NCI-H2107 (cell line): ENCODE measurements at regions not wholly inside any gene's neighbourhood (a gene's known extent, or its start where the extent isn't known, plus 50 kb on each side); places are given as distances from the start of the nearest gene placed in this dataset.
A peak's percentile ranks its signal among the peaks of the same experiment; 100 is the strongest.
"Not testable (repeated sequence)": the region's sequence is repeated elsewhere in the genome, so short reads cannot be mapped to it uniquely, and the experiment has no call there.

Source experiments
- DNase-seq: peaks from one replicate; lab custom pipeline; 2025; lab: John Stamatoyannopoulos, UW

DNA sequence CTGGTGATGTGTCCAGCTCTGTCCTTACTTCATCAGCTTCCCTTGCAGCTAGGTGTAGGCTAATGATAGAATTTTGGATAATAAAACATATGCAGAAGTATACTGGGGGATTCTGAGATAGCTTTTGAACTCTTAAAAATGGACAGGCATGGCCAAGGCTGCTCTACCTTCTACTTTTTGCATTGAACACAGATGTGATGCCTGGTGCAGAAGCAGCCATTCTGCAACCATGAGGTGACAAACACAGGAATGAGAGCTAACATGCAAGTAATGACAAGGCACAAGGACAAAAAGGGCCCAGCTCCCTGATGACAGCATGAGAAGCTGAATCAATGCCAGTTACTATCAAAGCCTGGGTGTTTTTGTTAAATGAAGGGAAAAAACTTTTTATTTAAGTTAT lies 686.5 kb upstream of the AUTS2 start:
- no peak for DNase-seq

DNA sequence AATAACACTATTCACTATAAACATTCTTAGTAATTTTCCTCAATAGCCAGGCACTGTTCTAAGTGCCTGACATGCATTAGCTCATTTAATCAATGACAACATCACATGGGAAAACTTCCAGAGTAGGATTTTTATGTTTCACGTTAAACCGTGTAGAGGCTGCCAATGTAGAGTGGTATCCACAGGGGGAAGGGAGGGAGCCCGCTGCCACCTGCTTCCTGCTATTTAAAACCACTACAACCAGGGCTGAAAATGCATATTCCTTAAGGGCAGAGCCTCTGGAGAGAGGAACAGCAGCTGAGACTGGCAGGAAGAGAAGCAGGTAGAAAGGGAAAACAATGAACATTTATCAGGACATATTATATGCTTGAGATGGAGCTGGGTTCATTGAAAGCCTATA lies 684.3 kb upstream of the AUTS2 start:
- DNase-seq: no peak

DNA sequence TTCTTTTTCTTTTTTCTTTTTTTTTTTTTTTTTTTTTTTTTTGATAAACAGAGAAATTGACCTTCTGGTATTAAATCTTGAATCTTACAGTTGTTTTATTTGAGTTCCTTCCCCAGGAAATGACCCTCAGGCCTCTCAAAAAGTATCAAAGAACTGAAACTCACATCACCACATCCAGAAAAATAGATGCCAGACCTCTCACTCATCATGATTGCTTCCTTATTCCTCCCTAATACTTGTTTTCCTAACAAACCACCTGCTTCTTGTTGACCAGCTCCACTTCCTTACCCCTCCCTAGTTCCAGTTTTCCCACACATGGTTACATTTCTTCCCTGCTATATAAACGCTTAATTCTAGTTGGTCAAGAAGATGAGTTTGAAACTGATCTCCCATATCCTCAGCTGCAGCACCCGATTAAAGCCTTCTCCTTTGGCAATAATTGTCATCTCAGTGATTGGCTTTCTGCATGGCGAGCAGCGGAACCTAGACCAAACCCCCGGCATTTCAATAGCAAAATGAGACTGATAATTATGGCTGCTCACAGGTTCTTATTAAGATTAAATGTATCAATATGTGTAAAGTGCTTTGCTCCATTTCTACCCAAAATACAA lies 681.1 kb upstream of the AUTS2 start:
- DNase-seq: no peak

DNA sequence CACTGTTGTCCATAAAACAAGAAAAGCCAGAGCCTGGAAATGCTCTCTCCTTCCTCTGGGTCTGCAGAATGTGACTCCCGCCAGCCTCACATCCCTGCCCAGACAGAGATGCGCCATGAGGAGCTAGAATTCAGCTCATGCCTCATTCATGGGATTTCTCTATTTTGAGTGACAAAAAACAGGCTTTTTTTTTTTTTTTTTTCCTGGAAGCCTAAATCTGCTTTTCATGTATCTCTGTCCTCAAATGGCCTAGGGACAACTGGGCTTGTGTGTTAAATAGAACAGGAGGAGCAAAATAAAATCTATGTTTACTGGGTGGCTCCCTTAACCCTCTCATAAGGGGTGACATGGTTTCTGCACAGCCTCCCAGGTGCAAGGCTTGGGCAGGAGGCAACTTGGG lies 679.7 kb upstream of the AUTS2 start:
- DNase-seq: no peak

DNA sequence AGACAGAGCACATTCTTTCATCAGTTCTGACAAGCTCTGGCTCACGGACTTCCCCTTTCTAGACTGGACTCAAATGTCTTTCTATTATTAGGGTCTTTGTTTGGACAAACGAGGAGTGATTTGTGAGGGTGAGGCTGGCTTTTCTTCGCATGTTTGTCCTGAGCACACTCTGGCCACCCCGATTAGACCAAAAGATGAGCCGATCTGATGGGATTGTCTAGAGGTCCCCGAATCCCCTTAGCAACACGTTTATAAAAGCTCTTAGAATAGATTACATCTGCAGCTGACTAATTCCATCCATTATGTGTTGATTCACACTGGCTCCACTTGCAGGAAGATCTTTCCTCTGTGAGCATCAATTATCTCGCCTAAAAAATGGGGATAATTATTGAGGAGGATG lies 675.4 kb upstream of the AUTS2 start:
- DNase-seq: no peak

DNA sequence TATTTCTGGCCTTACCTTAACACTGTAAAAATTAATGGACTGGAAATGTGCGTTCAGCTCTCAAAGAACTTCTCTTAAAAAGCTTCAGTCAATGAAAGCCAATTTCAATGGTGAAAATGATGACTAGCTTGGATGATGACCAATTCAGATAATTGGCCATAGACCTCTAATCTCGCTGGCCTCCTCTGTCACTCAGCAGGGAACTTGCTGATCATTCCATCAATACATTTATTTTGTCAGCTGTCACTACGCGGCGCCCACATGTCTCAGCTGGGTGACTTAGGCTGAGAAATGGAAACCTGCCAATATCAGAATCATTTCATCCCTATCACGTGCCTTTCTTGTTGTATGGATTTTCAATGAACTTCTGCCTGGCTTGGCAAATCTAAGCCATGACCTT lies 673.0 kb upstream of the AUTS2 start:
- DNase-seq: no peak

DNA sequence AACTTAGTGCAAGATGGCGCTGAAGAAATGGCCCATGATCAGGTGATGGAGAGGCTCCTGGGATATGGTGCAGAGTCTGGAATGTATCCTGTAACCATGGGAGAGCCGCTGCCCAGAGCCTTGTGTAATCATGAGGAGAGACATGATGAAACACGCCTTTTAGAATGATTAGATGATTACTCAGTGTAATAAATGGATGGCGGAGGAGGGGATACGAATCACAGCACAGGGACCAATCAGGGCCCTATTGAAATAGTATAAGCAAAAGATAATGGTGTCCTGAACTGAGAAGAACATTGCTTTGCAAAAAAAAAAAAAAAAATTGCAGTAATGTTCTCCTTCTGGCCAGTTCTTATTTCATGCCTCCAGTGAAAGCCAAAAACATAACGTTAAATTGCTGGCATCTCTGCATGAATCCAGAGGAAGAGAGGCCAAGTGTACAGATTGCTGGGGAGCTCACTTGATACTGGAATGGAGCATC lies 668.5 kb upstream of the AUTS2 start:
- DNase-seq: no peak

DNA sequence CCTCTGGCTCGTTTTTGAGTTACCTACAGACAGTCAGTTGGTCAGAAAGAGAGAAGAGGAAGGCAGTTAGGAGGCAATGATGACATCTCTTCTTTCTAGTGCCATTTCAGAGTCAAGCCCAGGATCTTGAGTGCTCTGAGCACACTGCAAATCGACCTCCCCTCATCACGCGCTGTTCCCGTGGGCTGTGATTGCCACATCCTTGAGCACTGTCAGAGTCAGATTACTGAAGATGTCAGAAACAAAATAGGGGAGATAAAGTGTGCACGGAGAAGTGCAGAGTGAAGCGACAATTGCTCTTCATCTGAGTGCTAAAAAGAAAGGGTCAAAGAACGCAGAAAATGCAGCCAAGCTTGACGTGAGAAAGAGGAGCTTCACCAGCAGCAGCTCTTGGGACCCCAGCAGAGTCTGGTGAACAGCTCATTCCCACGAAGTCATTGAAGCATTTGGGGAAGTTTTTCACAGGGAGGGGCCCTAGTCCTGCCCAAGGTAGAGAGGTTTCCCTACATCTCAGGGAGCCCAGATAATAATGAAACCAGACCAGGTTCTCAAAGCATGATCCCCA lies 661.7 kb upstream of the AUTS2 start:
- no peak for DNase-seq

DNA sequence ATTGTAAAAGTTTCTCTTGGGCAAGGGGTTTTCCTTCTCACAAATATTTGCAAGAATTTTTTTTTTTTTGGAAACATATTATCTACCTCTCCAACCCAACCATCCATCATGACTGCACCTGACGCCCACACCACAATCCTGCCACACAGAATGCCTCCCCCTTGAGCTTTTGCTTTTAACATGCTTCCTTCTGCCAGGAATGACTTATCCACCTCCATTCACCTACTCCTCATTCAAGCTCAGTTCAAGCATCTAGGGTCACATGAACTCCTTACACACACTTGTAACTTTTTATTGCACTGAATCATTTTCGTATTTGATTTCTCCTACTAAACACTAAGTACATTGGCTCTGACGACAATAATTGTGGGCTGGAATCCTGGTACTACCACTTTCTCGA lies 660.1 kb upstream of the AUTS2 start:
- no peak for DNase-seq

DNA sequence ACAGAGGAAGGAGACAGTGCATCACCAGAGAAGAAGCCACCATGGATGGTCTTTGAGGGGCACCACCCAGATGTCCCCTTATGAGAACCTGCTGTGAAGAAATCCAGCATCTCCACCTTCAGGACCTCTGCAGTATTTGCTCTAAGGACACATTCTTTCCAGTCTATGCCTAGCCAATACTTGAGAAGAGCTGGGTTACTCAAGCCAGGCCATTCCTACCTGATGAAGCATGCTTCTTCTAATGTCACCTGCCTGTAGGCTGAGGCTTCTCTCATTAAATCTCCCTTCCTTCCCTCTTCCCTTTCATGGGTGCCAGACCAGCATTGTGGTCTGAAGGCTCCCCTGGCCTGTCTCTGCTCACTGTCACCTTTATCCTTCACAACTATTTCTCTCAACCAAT lies 654.5 kb upstream of the AUTS2 start:
- no peak for DNase-seq

DNA sequence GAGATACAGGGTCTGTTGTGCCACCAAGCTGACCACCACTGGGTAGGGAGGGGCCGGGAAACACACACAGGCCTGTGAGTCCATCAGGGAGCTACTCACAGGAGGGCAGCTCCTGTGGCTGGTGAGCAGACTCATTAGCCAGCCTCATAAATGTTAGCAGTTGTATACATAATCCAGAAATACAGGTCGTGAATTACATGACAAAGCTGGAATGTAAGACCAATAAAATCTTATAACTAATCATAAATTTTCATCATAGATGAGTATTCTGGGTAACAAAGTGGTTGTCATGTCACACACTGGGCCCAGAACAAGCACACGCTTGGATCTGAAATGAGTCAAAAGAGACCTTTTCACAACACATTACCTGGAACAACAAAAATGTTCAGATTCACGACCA lies 642.6 kb upstream of the AUTS2 start:
- no peak for DNase-seq

DNA sequence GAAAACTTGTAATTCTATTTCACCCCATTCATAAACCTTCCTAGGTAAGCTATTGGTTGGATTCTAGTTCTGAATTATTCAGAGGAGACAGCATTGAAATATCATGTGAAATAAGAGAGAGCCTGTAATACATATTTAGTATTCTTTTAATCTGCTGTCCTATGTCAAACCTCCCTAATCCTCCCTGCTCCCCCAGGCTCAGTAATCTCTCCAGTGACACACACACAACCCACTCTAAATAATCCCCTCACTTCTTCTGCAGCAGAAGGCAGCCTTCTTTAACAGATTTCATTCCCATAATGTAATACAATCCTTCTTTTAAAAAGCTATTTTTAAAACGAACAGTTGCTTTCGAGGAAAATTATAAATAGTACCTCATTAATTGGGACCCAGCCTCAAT lies 639.7 kb upstream of the AUTS2 start:
- DNase-seq: no peak

DNA sequence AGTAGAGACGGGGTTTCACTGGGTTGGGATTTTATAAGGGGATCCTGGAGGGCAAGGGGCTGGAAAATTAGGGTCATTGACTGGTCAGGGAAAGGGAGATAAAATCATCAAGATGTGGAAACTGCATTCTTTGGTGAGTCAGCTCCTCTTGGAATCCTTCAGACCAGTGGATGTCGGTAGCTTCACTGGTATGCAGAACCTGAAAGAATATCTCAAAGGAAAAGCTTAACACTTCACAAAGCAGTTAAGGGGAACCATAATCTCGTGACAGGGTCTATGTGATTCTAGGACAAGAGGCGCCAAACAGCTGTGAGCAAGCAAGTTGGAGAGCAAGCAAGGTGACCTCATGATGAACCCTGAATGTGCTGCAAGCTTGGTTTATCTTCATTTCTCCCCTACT lies 634.7 kb upstream of the AUTS2 start:
- DNase-seq: no peak

DNA sequence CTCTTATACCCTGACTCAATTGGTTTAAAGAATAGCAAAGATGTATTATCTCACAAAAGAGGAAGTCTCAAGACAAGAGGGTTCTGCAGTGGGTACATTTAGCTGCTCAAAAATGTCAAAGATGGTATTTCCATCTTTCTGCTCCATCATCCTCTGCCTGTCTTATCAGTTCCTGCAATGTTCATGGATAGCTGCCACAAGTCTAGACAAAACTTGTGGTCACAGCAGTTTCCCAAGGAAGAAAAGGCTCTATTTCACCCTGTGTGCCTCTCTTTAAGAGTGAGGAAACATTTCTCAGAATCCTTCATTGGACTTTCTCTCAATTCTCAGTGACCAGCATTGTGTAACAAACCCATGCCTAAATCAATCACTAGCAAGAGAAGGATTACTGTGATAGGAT lies 634.2 kb upstream of the AUTS2 start:
- DNase-seq: no peak

DNA sequence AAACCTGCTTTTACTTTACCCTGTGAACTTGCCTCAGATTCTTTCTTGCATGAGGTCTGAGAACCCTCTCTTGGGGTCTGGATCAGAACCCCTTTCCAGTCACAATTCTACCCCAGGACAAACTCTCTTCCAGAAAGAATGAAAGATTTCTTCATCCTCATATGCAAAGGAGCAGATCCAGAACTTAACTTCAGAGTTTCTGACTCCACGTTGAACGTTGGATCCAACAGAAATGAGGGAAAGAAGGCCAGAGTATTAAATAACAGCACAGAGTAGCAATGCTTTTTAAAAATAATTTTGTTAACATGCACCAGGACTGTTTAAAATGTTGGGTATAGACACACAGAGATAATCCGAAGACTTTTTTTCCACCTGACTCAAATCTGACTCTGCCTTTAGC lies 632.9 kb upstream of the AUTS2 start:
- DNase-seq: no peak

DNA sequence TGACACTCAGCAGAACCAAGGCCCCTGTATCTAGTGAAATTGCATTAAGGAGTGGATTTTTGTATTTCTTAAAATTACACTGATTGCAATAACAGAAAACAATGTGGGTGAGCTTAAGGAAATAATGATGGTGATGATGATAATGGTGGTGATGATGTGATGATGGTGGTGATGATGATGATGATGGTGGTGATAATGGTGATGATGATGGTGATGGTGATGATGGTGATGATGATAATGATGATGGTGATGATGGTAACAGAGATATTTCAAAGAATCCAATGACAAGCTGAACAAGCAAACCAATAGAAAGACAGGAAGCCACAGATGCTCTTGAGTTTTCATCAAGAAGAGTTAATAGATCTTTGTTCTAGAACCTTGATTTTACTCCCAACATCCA lies 630.7 kb upstream of the AUTS2 start:
- no peak for DNase-seq

DNA sequence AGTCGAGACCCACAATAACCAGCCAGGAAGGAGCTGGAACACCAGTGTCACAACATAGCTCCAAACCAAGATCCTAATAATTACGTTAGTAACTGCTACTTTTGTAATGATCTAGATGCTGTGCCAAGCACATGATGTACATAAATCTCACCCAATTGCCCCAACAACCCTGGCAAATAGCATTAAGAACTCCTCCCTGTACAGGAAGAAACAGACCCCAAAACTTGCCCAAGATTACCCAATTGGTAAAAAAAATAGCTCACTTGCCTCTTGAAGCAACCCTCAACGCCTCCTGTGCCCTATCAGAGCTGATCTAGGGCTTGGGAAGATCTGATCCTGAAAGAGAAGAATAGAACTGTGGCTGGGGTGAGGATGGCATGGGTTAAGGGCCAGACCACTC lies 628.7 kb upstream of the AUTS2 start:
- no peak for DNase-seq

DNA sequence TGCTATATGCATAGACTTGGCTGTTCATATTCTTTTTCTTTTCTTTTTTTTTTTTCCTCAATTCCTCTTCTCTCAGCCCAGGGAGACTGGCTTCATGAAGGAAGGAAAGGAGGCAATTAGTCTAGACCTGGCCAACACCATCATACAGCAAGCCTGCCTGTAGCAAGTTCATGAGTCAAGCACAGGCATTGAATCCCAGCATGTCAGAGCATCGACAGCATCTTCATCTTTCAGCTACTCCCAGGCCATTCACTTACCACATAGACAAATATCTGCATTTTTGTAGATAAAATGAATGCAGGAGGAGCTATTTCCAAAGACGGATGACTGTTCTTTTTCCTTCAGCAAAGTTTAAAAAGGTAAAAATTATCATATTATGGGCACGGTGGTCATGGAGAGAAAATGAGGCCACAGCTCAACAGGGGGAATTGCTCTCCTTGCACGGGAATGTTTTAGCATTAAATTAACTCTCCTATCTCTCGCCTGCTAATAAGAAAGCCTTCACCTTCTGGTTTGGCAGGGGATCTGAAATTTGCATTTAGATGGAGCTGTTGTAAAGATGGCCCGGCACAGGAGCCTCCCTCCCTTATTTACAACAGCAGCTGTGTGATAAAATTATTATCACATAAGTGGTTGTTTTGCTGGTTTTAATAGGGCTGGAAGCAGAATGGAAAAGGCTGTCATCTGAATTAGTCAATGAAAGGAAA lies 626.5 kb upstream of the AUTS2 start:
- DNase-seq: no peak

DNA sequence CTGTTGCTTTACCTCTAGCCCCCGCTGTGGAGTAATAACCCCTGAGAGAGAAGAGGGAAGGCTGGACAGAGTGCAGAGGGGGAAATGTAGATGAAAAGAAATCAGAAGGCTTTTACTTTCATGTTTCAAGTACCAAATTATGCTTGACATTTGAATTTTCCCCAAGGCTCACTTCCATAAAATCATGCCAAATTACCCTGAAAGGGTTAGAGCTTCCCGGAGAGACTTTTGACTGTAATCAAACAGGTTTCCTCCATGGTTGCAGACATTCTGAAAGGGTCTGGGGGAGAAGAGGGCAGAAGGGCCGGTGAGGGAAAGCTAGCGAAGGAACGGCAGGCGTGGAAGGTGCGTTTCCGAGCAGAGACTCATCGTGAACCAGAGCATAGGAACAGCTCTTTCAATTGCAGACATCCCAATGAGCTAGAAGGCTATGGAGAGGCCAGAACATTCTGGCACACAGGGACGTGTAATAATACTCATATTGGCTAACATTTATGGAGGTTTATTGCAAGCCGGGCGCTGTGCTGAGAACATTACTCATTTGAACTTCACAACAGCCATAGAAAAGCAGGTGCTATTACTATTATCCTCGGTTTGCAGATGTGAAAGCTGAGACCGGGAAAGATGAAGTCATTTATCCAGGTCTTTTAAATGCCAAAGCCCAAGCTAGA lies 620.8 kb upstream of the AUTS2 start:
- peak; percentile 31 for DNase-seq

DNA sequence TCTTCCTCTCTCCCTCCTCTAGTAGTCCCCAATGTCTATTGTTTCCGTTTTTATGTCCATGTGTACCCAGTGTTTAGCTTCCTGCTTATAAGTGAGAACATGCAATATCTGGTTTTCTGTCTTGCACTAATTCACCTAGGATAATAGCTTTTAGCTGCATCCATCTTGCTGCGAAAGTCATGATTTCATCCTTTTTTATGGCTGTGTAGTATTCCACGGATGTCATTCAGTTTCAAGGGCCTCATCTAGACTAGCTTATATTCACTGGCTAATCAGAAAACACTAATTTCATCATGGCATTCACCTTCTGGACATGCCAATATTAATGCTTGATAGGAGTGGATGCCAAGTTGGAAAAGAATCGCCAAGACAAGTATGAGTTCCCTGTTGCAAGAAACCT lies 619.6 kb upstream of the AUTS2 start:
- no peak for DNase-seq

DNA sequence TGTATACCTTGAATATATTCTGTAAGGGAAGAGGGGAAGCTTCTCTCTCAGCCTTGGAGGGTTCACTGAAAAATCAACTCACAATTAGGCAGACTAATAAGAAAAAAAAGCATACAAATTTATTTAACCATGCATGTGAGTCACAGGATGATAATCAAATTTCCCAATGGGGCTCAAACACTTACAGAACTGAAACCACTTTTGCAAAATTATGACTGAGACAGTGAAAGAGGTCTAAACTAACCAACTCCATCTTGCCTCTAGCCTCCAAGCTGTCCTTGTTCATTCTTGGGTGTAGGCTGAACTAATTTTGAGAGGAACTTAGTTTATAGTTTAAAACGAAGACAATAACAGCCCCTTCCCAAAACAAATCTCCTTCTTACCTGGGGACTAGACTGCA lies 618.3 kb upstream of the AUTS2 start:
- no peak for DNase-seq

DNA sequence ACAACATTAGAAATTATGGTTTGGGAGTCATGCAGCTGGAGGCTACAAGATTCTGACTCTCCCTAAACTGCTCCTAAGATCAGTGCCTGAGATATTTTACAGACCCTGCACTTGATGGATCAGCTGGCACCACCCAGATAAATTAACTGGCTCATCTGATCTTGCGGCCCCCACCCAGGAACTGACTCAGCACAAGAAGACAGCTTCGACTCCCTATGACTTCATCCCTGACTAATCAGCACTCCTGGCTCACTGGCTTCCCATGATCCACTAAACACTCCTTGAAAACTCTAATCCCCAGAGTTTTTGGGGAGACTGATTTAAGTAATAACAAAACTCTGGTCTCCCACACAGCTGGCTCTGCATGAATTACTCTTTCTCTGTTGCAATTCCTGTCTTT lies 617.8 kb upstream of the AUTS2 start:
- not testable (repeated sequence) for DNase-seq

DNA sequence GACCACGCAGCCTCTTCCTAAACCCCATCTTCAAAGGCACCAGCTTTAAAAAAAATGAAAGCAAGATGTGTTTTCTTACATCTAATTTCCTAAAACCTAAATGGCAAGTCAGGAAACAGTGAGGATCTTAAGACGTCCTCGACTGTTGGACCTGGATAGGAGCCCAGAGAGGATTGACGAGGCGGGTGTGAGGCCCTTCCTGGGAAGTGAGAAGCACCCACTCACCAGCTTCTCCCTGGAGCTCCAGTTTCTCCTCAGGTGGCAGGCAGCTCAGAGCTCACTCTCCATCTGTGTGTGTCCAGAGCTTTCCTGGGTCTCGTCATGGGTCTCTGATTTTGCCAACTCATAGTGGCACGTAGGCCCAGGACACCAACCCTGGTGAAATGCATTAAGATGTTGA lies 614.0 kb upstream of the AUTS2 start:
- no peak for DNase-seq
